HG03469 (cell line): ENCODE measurements at regions not wholly inside any gene's neighbourhood (a gene's known extent, or its start where the extent isn't known, plus 50 kb on each side); places are given as distances from the start of the nearest gene placed in this dataset.

Experiments
- ATAC-seq: cut with Tn5 transposase; IDR thresholded peaks from one replicate; pipeline ENCODE4 v1.9.1; 2021; ENCODE audit warnings: mild to moderate bottlenecking, moderate library complexity, moderate number of reproducible peaks; ENCODE audit not compliant: unreplicated experiment

- no peak for ATAC-seq
Observed at GRCh38 chr14:75370416-75371205, 57.2 kb upstream of the JDP2 start.

DNA sequence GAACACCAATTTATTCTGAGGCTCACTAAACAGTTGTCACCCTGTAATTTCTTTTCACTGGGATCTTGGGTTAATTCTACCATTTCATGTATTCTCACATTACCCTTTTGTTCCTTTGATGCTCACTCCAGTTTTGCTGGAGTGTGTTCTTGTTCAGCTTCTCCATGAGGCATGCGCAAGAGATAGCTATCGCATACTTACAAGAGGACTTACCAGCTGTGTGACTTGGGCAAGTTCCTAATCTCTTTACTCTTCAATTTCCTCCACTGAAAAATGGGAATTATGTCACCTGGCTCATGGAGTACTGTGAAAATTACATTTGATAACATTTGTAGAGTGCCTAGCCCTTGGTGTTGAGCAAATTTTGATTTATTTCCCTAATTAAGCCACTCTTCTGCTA is 56.5 kb upstream of the JDP2 start:
- ATAC-seq, result no peak

GRCh38 chr14:75372260-75372659 is 55.6 kb upstream of the JDP2 start:
- no peak for ATAC-seq

- no peak for ATAC-seq
Observed at GRCh38 chr14:75373133-75373532, 54.7 kb upstream of the JDP2 start.

DNA sequence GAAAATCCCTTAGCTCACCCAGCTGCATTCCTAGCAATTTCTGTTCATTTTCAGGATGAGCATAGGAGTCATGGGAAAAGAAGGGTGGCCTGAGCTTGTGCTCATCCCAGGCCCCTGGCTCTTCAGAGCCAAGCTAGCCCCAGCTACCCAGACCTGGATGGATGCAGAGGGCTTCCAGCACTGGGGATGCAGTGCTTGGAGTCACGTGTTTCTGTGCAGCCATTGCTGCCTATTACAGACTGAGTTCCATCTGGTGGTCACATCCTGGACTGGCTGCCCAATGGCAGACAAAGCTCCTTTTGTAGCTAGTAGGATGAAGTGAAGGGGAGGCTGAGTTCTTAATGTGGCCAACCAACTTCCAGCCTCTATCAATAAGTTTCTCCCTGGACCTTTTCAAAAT is 54.2 kb upstream of the JDP2 start:
- no peak for ATAC-seq

DNA sequence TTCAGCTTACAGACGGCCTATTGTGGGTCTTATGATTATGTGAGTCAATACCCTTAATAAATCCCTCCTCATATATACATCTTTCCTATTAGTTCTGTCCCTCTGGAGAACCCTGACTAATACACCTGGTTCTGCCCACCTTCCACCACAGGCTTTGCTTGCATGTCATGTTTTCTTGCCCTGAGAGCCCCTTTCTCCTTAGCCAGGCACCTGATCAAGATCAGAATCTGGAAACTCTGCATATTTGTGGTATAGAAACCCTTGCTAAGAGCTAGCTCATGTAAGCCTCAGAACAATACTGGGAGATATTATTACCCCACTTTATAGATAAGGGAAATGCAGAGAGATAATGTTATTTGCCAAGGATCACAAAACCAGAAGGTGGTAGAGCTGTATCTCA is 52.9 kb upstream of the JDP2 start:
- no peak for ATAC-seq

DNA sequence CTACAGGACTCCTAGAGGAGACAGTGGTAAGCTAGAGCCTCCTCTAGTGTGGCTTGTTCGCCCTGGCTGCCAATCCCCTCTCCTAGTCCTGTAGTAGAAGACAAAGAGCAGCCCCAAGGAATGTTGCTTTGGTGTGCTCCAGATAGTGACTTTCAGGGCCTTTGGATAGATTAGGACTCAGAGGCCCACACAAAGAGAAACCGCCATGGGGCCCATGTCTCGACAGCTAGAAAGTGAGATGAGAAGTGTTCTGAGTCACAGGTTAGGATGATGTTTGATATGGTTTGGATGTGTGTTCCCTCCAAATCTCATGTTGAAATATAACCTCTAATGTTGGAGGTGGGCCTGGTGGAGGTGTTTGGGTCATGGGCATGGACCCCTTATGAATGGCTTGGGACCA is 51.8 kb upstream of the JDP2 start:
- no peak for ATAC-seq
